Ascending aorta (tissue), 2 donors: ENCODE measurements at regions not wholly inside any gene's neighbourhood (a gene's known extent, or its start where the extent isn't known, plus 50 kb on each side); places are given as distances from the start of the nearest gene placed in this dataset.

ENCODE experiments used
- DNase-seq, 2 donors: peaks; one replicate each; pipeline ENCODE4 v3.0.0-alpha.2; 2019; ENCODE audit warnings: low spot score in 2 of 2
- H3K27ac ChIP-seq, 2 donors: fragments of 200-600 bp; sonication (generic); one replicate each; pipeline ENCODE4 v1.5.1; 2016 to 2017; ENCODE audit warnings: mild to moderate bottlenecking in 1 of 2
- H3K27me3 ChIP-seq: fragments of 200-600 bp; sonication (generic); one replicate; pipeline ENCODE4 v1.5.1; 2017
- H3K36me3 ChIP-seq, 2 donors: fragments of 200-600 bp; sonication (generic); one replicate each; pipeline ENCODE4 v1.5.1; 2016
- H3K4me1 ChIP-seq, 2 donors: fragments of 200-600 bp; sonication (generic); one replicate each; pipeline ENCODE4 v1.5.1; 2016 to 2017; ENCODE audit warnings: mild to moderate bottlenecking in 1 of 2
- H3K4me3 ChIP-seq, 2 donors: fragments of 200-600 bp; sonication (generic); one replicate each; pipeline ENCODE4 v1.5.1; 2016 to 2017; ENCODE audit warnings: mild to moderate bottlenecking in 1 of 2
- H3K9me3 ChIP-seq, 2 donors: fragments of 200-600 bp; sonication (generic); one replicate each; pipeline ENCODE4 v1.5.1; 2016
- CTCF ChIP-seq, 3 experiments: fragments of 200-600 bp in 2 of 3; fragments of 450-650 bp in 1 of 3; sonication (generic) in 2 of 3; IDR thresholded peaks; one replicate each; pipeline ENCODE4 v1.5.1; 2016 to 2019; ENCODE audit warnings: antibody characterized with exemption in 3 of 3, mild to moderate bottlenecking in 1 of 3, moderate library complexity in 1 of 3
- intact Hi-C: fragments of 100-400 bp; cut with DNase I; formaldehyde crosslinking; loops from one replicate; pipeline ENCODE4 v1.15.1; 2023

DNA sequence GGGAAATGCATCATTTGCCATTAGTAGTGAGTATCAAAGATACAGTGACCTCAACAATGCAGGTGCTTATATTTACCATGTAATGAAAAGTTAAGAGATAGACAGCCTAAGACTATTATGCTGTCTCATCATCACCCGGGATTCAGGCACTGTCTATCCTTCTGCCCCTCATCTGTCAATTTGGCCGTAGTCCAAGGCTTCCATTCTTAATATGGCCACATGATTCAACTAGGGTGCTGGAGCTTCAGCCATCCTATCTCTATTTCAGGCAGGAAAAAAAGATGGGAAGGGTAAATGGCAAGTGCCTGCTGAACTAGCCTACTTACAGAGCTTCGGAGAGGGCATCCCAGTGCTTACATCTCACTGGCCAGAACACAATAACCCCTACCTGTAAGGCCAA, 196.7 kb upstream of the LNX1 start:
- Histone ChIP-seq H3K9me3 (no peaks in the 10 kb centered on the region), H3K4me1 (no peaks in the 10 kb centered on the region), H3K36me3 (no peaks in the 10 kb centered on the region), H3K4me3 (no peak overlapping the region), H3K27ac (no peak overlapping the region), H3K27me3 (no peaks in the 10 kb centered on the region)
- DNase-seq: no peak
- TF ChIP-seq CTCF (IDR thresholded peaks at IDR 0.05): no peak
- intact Hi-C loops: no loop called here

- no peak overlapping the region for H3K4me3 ChIP-seq
- no peak for DNase-seq
- H3K36me3 ChIP-seq: no peaks in the 10 kb centered on the region
- no peak for TF ChIP-seq CTCF (IDR thresholded peaks at IDR 0.05)
- no peaks in the 10 kb centered on the region for H3K4me1 ChIP-seq
- no peaks in the 10 kb centered on the region for H3K9me3 ChIP-seq
- H3K27me3 ChIP-seq: no peaks in the 10 kb centered on the region
- intact Hi-C loops: no loop called here
- H3K27ac ChIP-seq: no peak overlapping the region
Measured at GRCh38 chr4:53786632-53787031, 195.3 kb upstream of the LNX1 start.

DNA sequence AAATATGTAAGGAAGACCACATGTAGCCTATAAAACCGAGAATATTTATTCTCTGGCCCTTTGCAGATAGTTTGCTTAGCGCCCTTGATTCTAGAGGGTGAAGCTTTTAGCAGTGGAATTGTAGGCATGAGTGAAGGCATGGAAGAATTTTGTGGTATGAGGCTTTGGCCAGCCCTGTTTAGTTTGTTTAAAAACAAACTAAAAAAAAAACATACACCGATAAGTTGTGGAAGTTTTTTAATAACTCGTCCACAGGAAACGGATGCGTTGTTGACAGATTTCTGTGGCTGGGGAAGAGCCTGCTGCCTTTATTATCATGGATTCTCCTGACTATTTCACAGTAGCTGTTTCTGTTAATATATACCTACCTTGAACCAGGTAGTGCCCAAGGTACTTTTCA, 194.7 kb upstream of the LNX1 start:
- Histone ChIP-seq H3K27ac (no peak overlapping the region), H3K27me3 (no peaks in the 10 kb centered on the region), H3K4me1 (no peaks in the 10 kb centered on the region), H3K9me3 (no peaks in the 10 kb centered on the region), H3K36me3 (no peaks in the 10 kb centered on the region), H3K4me3 (no peak overlapping the region)
- intact Hi-C loops: no loop called here
- no peak for TF ChIP-seq CTCF (IDR thresholded peaks at IDR 0.05)
- DNase-seq: no peak

DNA sequence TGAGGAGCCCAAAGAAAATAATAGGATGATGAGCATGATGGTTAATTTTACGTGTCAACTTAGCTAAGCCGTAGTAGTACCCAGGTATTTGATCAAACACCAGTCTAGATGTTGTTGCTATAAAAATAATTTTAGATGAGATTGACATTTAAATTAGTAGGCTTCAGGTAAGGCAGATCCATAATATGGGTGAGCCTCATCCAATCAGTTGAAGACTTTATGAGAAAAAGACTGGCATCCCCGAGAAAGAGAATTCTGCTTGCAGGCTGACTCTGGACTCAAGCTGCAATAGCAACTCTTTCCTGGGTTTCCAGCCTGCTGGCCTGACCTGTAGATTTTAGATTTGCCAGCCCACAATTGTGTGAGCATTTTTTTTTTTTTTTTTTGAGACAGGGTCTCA, 192.8 kb upstream of the LNX1 start:
- intact Hi-C loops: no loop called here
- no peak for DNase-seq
- H3K27ac ChIP-seq: no peak overlapping the region
- H3K4me3 ChIP-seq: no peak overlapping the region
- no peak for TF ChIP-seq CTCF (IDR thresholded peaks at IDR 0.05)
- H3K27me3 ChIP-seq: no peaks in the 10 kb centered on the region
- no peaks in the 10 kb centered on the region for H3K9me3 ChIP-seq
- no peaks in the 10 kb centered on the region for H3K36me3 ChIP-seq
- H3K4me1 ChIP-seq: no peaks in the 10 kb centered on the region

DNA sequence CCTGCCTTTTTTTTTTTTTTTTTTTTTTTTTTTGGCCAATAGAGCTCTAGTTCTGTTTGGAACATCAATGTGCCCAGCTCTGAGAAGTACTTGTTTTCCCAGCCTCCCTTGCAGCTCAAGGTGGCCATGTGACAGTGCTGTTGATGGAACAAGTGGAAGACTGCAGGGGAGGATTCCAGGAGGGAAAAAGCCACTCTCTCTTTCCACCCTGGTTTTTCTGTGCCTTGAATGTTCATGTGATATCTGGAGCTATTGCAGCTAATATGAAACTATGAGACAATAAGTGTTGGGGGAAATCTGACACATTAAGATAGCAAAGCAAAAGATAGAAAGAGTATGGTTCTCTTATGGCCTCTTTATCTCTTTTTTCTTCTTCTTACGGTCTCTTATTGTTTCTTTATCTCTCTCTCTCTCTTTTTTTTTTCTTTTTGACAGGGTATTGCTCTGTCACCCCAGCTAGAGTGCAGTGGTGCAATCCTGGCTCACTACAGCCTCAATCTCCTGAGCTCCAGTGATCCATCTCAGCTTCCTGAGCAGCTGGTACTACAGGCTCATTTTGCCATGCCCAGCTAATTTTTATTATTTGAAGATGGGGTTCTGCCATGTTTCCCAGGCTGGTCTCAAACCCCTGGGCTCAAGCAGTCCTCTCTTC, 192.0 kb upstream of the LNX1 start:
- intact Hi-C loops: no loop called here
- no peak for TF ChIP-seq CTCF (IDR thresholded peaks at IDR 0.05)
- Histone ChIP-seq H3K27ac (no peak overlapping the region), H3K36me3 (no peaks in the 10 kb centered on the region), H3K27me3 (no peaks in the 10 kb centered on the region), H3K4me1 (no peaks in the 10 kb centered on the region), H3K9me3 (no peaks in the 10 kb centered on the region), H3K4me3 (no peak overlapping the region)
- no peak for DNase-seq

GRCh38 chr4:53782458-53782845, 191.2 kb upstream of the LNX1 start:
- intact Hi-C loops: no loop called here
- H3K27ac ChIP-seq: no peak overlapping the region

More at GRCh38 chr4:53782458-53782845, 191.2 kb upstream of the LNX1 start:
- Histone ChIP-seq H3K36me3 (no peaks in the 10 kb centered on the region), H3K27me3 (no peaks in the 10 kb centered on the region), H3K4me1 (no peaks in the 10 kb centered on the region), H3K9me3 (no peaks in the 10 kb centered on the region), H3K4me3 (no peak overlapping the region)
- TF ChIP-seq CTCF (IDR thresholded peaks at IDR 0.05): no peak
- DNase-seq: no peak
